Liver (tissue), 3 donors: ENCODE measurements at regions not wholly inside any gene's neighbourhood (a gene's known extent, or its start where the extent isn't known, plus 50 kb on each side); places are given as distances from the start of the nearest gene placed in this dataset.
"Not testable (repeated sequence)": the region's sequence is repeated elsewhere in the genome, so short reads cannot be mapped to it uniquely, and the experiment has no call there.

ENCODE experiments used
- EGR1 ChIP-seq, 2 donors: IDR thresholded peaks; 2 replicates each; pipeline ENCODE4 v1.6.1; 2016 to 2018; ENCODE audit warnings: antibody characterized with exemption in 2 of 2, low read depth in 2 of 2
- FOXA1 ChIP-seq: IDR thresholded peaks from 2 replicates; pipeline ENCODE4 v1.6.1; 2016; ENCODE audit warnings: antibody characterized with exemption
- GABPA ChIP-seq, 2 donors: IDR thresholded peaks in 1 of 2; conservative IDR thresholded peaks in 1 of 2; 2 replicates each; pipeline ENCODE4 v1.6.1; 2016; ENCODE audit warnings: antibody characterized with exemption in 2 of 2, mild to moderate bottlenecking in 1 of 2, moderate library complexity in 1 of 2
- HNF4A ChIP-seq, 2 donors: conservative IDR thresholded peaks; 2 replicates each; pipeline ENCODE4 v1.6.1; 2016; ENCODE audit warnings: antibody characterized with exemption in 2 of 2, mild to moderate bottlenecking in 2 of 2
- JUND ChIP-seq, 2 donors: IDR thresholded peaks; 2 replicates each; pipeline ENCODE4 v1.6.1; 2016; ENCODE audit warnings: antibody characterized with exemption in 2 of 2
- NR2F2 ChIP-seq: IDR thresholded peaks from 2 replicates; pipeline ENCODE4 v1.6.1; 2016; ENCODE audit warnings: antibody characterized with exemption
- RAD21 ChIP-seq, 2 donors: IDR thresholded peaks; 2 replicates each; pipeline ENCODE4 v1.6.1; 2016; ENCODE audit warnings: antibody characterized with exemption in 2 of 2, mild to moderate bottlenecking in 2 of 2
- SP1 ChIP-seq: IDR thresholded peaks from 2 replicates; pipeline ENCODE4 v1.6.1; 2018; ENCODE audit warnings: antibody characterized with exemption, mild to moderate bottlenecking
- TAF1 ChIP-seq: conservative IDR thresholded peaks from 2 replicates; pipeline ENCODE4 v1.6.1; 2016; ENCODE audit warnings: antibody characterized with exemption, mild to moderate bottlenecking
- TF ChIP-seq, protein P1 (sequence below): fragments of 150-350 bp; IDR thresholded peaks from 2 replicates; pipeline ENCODE4 v1.5.1; 2017; ENCODE audit warnings: improper control_type of control experiment, low read depth, low read length; ENCODE audit not compliant: missing input control
- TF ChIP-seq, protein P2 (sequence below): IDR thresholded peaks from 2 replicates; pipeline ENCODE4 v1.6.1; 2016; ENCODE audit warnings: antibody characterized with exemption
- TF ChIP-seq, protein P3 (sequence below): IDR thresholded peaks from 2 replicates; pipeline ENCODE4 v1.6.1; 2016; ENCODE audit warnings: antibody characterized with exemption, mild to moderate bottlenecking
- TF ChIP-seq, protein P4 (sequence below): IDR thresholded peaks from 2 replicates; pipeline ENCODE4 v1.6.1; 2016; ENCODE audit warnings: antibody characterized with exemption
- TF ChIP-seq, protein P5 (sequence below): IDR thresholded peaks from 2 replicates; pipeline ENCODE4 v1.6.1; 2016; ENCODE audit warnings: antibody characterized with exemption
- donor health status: healthy.
- donor health status: healthy.

DNA sequence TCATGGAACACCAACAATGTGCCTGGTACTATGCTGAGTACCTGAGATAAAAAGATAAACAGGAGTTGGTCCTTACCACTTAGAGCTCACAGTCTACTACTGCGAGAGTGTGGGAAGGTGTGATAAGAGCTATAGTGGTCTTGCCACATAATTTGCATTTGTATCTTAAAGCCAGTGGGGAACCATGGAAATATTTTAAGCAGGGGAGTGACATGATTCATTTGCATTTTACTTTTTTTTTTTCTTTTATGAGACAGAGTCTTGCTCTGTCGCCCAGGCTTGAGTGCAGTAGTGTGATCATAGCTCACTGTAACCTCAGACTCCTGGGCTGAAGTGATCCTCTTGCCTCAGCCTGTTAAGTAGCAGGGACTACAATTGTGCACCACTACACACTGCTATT is 54.2 kb upstream of the FAM72C start:
- TF ChIP-seq, protein P1, sequence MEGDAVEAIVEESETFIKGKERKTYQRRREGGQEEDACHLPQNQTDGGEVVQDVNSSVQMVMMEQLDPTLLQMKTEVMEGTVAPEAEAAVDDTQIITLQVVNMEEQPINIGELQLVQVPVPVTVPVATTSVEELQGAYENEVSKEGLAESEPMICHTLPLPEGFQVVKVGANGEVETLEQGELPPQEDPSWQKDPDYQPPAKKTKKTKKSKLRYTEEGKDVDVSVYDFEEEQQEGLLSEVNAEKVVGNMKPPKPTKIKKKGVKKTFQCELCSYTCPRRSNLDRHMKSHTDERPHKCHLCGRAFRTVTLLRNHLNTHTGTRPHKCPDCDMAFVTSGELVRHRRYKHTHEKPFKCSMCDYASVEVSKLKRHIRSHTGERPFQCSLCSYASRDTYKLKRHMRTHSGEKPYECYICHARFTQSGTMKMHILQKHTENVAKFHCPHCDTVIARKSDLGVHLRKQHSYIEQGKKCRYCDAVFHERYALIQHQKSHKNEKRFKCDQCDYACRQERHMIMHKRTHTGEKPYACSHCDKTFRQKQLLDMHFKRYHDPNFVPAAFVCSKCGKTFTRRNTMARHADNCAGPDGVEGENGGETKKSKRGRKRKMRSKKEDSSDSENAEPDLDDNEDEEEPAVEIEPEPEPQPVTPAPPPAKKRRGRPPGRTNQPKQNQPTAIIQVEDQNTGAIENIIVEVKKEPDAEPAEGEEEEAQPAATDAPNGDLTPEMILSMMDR: not testable (repeated sequence)
- not testable (repeated sequence) for TF ChIP-seq JUND (IDR thresholded peaks at IDR 0.05); GABPA (IDR thresholded peaks at IDR 0.05 in 1 of 2, conservative IDR thresholded peaks at IDR 0.05 in 1 of 2); TAF1; FOXA1; NR2F2; HNF4A (conservative IDR thresholded peaks at IDR 0.05); SP1; RAD21 (IDR thresholded peaks at IDR 0.05); EGR1 (IDR thresholded peaks at IDR 0.05; ENCODE audit: low read depth in 2 of 2)
- TF ChIP-seq, protein P2, sequence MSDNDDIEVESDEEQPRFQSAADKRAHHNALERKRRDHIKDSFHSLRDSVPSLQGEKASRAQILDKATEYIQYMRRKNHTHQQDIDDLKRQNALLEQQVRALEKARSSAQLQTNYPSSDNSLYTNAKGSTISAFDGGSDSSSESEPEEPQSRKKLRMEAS: not testable (repeated sequence)
- TF ChIP-seq, protein P3, sequence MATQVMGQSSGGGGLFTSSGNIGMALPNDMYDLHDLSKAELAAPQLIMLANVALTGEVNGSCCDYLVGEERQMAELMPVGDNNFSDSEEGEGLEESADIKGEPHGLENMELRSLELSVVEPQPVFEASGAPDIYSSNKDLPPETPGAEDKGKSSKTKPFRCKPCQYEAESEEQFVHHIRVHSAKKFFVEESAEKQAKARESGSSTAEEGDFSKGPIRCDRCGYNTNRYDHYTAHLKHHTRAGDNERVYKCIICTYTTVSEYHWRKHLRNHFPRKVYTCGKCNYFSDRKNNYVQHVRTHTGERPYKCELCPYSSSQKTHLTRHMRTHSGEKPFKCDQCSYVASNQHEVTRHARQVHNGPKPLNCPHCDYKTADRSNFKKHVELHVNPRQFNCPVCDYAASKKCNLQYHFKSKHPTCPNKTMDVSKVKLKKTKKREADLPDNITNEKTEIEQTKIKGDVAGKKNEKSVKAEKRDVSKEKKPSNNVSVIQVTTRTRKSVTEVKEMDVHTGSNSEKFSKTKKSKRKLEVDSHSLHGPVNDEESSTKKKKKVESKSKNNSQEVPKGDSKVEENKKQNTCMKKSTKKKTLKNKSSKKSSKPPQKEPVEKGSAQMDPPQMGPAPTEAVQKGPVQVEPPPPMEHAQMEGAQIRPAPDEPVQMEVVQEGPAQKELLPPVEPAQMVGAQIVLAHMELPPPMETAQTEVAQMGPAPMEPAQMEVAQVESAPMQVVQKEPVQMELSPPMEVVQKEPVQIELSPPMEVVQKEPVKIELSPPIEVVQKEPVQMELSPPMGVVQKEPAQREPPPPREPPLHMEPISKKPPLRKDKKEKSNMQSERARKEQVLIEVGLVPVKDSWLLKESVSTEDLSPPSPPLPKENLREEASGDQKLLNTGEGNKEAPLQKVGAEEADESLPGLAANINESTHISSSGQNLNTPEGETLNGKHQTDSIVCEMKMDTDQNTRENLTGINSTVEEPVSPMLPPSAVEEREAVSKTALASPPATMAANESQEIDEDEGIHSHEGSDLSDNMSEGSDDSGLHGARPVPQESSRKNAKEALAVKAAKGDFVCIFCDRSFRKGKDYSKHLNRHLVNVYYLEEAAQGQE: not testable (repeated sequence)
- TF ChIP-seq, protein P4, sequence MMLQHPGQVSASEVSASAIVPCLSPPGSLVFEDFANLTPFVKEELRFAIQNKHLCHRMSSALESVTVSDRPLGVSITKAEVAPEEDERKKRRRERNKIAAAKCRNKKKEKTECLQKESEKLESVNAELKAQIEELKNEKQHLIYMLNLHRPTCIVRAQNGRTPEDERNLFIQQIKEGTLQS: not testable (repeated sequence)
- TF ChIP-seq, protein P5, sequence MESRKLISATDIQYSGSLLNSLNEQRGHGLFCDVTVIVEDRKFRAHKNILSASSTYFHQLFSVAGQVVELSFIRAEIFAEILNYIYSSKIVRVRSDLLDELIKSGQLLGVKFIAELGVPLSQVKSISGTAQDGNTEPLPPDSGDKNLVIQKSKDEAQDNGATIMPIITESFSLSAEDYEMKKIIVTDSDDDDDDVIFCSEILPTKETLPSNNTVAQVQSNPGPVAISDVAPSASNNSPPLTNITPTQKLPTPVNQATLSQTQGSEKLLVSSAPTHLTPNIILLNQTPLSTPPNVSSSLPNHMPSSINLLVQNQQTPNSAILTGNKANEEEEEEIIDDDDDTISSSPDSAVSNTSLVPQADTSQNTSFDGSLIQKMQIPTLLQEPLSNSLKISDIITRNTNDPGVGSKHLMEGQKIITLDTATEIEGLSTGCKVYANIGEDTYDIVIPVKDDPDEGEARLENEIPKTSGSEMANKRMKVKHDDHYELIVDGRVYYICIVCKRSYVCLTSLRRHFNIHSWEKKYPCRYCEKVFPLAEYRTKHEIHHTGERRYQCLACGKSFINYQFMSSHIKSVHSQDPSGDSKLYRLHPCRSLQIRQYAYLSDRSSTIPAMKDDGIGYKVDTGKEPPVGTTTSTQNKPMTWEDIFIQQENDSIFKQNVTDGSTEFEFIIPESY: not testable (repeated sequence)
